ENCODE measurements at regions not wholly inside any gene's neighbourhood (a gene's known extent, or its start where the extent isn't known, plus 50 kb on each side); places are given as distances from the start of the nearest gene placed in this dataset.

DNA sequence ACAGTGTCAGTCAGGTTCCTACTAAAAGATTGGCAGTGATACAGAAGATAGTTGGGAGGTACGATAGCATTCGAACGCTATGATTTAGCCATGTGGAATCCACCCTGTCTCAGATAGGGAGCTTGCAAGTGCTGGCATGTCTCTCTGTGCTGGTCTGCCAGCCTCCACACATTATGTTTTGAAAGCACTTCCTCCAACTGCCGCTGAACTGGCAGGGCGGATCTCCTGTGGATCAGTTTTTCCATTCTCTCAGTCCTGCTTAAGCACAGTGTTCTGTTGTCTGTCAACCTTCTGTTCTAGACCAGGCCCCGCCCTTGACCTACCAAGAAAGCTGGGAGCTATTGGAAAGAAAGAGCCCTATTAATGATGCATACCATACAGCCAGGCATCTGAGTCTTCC, 65.5 kb upstream of the PALMD start:
- Histone ChIP-seq H3K27me3 (no peaks in the 10 kb centered on the region), H3K9me3 (no peaks in the 10 kb centered on the region), H3K27ac (peak overlapping the region in 1 of 2 donors; percentile 25), H3K4me1 (no peaks in the 10 kb centered on the region), H3K4me3 (no peak overlapping the region), H3K36me3 (no peaks in the 10 kb centered on the region)
- peak in 1 of 2 donors; percentile 28 for DNase-seq (ENCODE audit: low spot score in 2 of 2)
- intact Hi-C loops (cut with DNase I; ENCODE audit: low total_unique reads): no loop called here
- TF ChIP-seq, protein P1, sequence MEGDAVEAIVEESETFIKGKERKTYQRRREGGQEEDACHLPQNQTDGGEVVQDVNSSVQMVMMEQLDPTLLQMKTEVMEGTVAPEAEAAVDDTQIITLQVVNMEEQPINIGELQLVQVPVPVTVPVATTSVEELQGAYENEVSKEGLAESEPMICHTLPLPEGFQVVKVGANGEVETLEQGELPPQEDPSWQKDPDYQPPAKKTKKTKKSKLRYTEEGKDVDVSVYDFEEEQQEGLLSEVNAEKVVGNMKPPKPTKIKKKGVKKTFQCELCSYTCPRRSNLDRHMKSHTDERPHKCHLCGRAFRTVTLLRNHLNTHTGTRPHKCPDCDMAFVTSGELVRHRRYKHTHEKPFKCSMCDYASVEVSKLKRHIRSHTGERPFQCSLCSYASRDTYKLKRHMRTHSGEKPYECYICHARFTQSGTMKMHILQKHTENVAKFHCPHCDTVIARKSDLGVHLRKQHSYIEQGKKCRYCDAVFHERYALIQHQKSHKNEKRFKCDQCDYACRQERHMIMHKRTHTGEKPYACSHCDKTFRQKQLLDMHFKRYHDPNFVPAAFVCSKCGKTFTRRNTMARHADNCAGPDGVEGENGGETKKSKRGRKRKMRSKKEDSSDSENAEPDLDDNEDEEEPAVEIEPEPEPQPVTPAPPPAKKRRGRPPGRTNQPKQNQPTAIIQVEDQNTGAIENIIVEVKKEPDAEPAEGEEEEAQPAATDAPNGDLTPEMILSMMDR (IDR thresholded peaks at IDR 0.05): peak in 1 of 3 donors; percentile 25
- TF ChIP-seq POLR2A (IDR thresholded peaks at IDR 0.05): no peak

DNA sequence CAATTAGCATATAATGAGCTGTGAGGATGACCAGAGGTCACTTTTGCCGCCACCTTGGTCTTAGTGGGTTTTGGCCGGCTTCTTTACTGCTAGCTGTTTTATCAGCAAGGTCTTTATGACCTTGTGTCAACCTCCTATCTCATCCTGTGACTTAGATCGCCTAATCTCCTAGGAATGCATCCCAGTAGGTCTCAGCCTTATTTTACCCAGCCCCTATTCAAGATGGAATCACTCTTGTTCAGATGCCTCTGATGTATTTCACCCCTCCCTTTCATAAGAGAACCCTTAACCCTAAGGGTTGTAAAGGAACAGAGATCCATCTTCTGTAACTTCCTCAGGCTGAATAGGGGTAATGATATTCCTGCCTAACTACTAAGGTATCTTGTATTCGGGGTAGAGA, 58.9 kb upstream of the PALMD start:
- TF ChIP-seq, protein P1 (IDR thresholded peaks at IDR 0.05): no peak
- TF ChIP-seq POLR2AphosphoS5 (IDR thresholded peaks at IDR 0.05): no peak
- no peak for TF ChIP-seq POLR2A (IDR thresholded peaks at IDR 0.05)
- no peak for DNase-seq (ENCODE audit: low spot score in 2 of 2)
- Histone ChIP-seq H3K9me3 (no peaks in the 10 kb centered on the region), H3K36me3 (no peaks in the 10 kb centered on the region), H3K27ac (no peak overlapping the region), H3K4me1 (no peaks in the 10 kb centered on the region), H3K27me3 (no peaks in the 10 kb centered on the region), H3K4me3 (no peak overlapping the region)
- intact Hi-C loops (cut with DNase I; ENCODE audit: low total_unique reads): no loop called here

DNA sequence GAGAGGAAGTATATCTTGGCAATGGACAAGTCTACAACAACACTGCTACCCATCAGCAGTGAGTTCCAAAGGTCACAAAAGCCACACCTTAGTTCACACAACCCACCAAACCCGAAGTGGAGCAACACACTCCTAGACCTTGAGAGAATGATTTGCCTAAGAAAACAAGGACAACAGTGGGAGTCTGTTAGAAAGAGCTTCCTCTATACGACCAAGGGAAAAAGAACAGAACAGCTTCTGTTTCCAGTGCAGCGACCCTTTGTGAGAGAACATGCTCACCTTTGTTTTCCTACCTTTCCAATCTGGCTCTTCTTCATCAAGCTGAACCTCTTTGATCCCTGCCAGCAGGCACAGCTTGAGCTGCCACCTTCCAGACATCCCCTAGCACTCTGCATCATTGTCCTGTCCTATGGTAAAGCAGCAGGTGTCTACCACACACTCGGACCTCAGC, 56.7 kb upstream of the PALMD start:
- no peaks in the 10 kb centered on the region for H3K9me3 ChIP-seq
- no peak overlapping the region for H3K27ac ChIP-seq
- intact Hi-C loops (cut with DNase I; ENCODE audit: low total_unique reads): no loop called here
- H3K4me1 ChIP-seq: no peaks in the 10 kb centered on the region
- no peaks in the 10 kb centered on the region for H3K27me3 ChIP-seq
- TF ChIP-seq POLR2AphosphoS5 (IDR thresholded peaks at IDR 0.05) (no peak), POLR2A (IDR thresholded peaks at IDR 0.05) (no peak)
- H3K4me3 ChIP-seq: no peak overlapping the region
- DNase-seq (ENCODE audit: low spot score in 2 of 2): no peak
- H3K36me3 ChIP-seq: no peaks in the 10 kb centered on the region

DNA sequence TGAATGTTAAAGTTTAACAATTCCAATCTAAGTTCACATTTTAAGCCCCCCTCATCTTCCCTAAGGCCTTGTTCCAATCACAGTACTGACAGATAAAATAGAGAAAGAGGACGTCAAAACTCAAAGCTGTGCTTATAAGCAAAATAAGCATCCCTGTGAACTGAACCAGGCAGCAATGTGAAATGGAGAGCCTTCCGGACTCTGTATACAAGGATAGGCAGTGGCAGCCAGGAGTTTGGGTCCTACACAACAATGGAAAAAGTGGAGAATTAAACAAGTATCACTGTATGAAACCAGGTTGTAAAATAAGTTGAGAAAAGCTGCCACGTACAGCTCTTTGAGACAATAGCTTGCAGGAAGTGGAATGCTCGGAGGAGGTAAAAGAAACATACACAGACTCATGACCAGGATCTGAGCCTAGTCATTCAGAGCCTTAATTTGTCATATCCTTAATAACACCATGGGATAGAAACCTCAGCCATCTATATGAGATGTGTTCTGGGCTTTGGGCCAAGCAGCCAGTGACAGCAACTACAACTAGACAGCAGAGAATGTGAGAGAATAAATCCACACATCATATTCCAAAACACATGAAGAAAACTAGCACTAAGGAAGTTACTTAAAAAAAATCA, 55.2 kb upstream of the PALMD start:
- no peaks in the 10 kb centered on the region for H3K36me3 ChIP-seq
- H3K27ac ChIP-seq: peak overlapping the region; percentile 46 to 58
- no peak for DNase-seq (ENCODE audit: low spot score in 2 of 2)
- no peak overlapping the region for H3K4me3 ChIP-seq
- intact Hi-C loops (cut with DNase I; ENCODE audit: low total_unique reads): no loop called here
- H3K27me3 ChIP-seq: no peaks in the 10 kb centered on the region
- TF ChIP-seq, protein P1 (IDR thresholded peaks at IDR 0.05): no peak
- TF ChIP-seq POLR2A (IDR thresholded peaks at IDR 0.05) (no peak), POLR2AphosphoS5 (IDR thresholded peaks at IDR 0.05) (no peak)
- no peaks in the 10 kb centered on the region for H3K9me3 ChIP-seq
- no peaks in the 10 kb centered on the region for H3K4me1 ChIP-seq

DNA sequence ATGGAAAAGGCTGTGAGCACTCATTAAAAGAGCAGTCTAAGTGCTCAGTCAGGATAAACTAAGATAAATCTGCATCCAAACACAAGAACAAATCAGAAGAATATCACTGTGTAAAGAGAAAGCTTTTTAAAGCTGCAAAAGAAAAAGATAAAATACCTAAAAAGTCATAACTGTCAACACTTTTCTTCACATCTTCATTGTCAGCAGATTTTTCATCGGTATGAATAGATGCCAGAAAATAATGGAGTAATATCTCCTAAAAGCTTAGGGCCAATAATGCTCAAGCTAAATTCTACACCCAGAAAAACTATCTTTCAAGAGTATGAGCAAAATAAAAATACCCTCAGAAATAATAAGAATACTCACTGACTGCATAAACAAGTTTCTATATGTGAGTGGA, 54.0 kb upstream of the PALMD start:
- Histone ChIP-seq H3K4me3 (no peak overlapping the region), H3K9me3 (no peaks in the 10 kb centered on the region), H3K4me1 (no peaks in the 10 kb centered on the region), H3K27ac (no peak overlapping the region), H3K36me3 (no peaks in the 10 kb centered on the region), H3K27me3 (no peaks in the 10 kb centered on the region)
- no peak for DNase-seq (ENCODE audit: low spot score in 2 of 2)
- intact Hi-C loops (cut with DNase I; ENCODE audit: low total_unique reads): no loop called here
- TF ChIP-seq POLR2A (IDR thresholded peaks at IDR 0.05) (no peak), POLR2AphosphoS5 (IDR thresholded peaks at IDR 0.05) (no peak)
- TF ChIP-seq, protein P1 (IDR thresholded peaks at IDR 0.05): no peak
